IMR-90 (cell line): ENCODE measurements at regions not wholly inside any gene's neighbourhood (a gene's known extent, or its start where the extent isn't known, plus 50 kb on each side); places are given as distances from the start of the nearest gene placed in this dataset.

Source experiments
- POLR2A ChIP-seq: IDR thresholded peaks from 2 replicates; pipeline ENCODE4 v1.6.1; 2012; ENCODE audit warnings: mild to moderate bottlenecking, low read depth, low read length
- RCOR1 ChIP-seq: IDR thresholded peaks from 2 replicates; pipeline ENCODE4 v1.6.1; 2012; ENCODE audit warnings: mild to moderate bottlenecking, low read length, improper control_type of control experiment; ENCODE audit not compliant: insufficient replicate concordance
- SMC3 ChIP-seq: fragments of 150-350 bp; IDR thresholded peaks from 2 replicates; pipeline ENCODE4 v1.6.1; 2016; ENCODE audit warnings: low read depth, mild to moderate bottlenecking, antibody characterized with exemption, low read length, moderate library complexity
- USF2 ChIP-seq: fragments of 150-350 bp; IDR thresholded peaks from 2 replicates; pipeline ENCODE4 v1.6.1; 2017; ENCODE audit warnings: mild to moderate bottlenecking, antibody characterized with exemption, low read length, low read depth
- TF ChIP-seq, protein P1 (sequence below): conservative IDR thresholded peaks from 2 replicates; pipeline ENCODE4 v1.5.1; 2012; ENCODE audit warnings: mild to moderate bottlenecking, low read depth, low read length, improper control_type of control experiment

DNA sequence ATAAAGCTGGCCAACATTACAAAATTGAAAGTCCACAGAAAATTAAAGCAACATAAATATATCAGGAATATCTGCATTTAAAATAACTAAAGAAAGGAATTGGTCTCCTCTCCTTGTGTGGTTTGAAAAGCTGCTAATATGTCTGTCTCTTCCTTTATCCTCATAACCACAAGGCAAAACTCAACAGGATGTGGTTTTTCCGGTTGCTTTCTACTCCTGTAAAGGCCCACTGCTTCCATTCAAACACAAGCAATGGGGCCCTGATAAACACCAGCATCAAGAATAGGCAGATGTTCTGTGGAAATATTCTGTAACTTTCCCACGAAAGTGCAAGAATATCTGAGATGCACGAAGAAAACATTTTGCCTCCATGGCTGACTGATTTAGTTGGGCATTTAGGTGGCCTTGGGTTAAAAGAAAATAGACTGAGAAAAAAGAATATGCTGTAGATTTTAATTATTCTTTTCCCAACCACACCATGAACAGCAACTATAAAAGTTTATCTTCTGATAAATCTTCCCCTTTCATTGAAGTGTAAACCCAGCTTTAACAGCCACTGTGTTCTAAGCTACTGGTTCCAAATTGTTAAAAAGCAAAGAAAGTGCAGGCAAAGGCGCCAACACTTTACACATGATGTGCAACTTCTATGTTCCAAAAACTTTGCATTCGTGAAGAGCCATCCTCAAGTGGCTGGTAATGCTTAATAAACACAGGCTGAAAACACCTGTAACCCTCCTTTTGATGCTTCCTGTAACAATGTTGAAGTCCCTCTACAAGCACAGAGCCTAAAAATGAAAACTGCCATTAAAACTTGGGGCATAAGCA is 50.5 kb upstream of the NDST3 start:
- TF ChIP-seq, protein P1, sequence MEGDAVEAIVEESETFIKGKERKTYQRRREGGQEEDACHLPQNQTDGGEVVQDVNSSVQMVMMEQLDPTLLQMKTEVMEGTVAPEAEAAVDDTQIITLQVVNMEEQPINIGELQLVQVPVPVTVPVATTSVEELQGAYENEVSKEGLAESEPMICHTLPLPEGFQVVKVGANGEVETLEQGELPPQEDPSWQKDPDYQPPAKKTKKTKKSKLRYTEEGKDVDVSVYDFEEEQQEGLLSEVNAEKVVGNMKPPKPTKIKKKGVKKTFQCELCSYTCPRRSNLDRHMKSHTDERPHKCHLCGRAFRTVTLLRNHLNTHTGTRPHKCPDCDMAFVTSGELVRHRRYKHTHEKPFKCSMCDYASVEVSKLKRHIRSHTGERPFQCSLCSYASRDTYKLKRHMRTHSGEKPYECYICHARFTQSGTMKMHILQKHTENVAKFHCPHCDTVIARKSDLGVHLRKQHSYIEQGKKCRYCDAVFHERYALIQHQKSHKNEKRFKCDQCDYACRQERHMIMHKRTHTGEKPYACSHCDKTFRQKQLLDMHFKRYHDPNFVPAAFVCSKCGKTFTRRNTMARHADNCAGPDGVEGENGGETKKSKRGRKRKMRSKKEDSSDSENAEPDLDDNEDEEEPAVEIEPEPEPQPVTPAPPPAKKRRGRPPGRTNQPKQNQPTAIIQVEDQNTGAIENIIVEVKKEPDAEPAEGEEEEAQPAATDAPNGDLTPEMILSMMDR, result no peak
- TF ChIP-seq SMC3 (no peak), POLR2A (no peak), RCOR1 (no peak), USF2 (no peak)
